SK-MEL-5 (cell line): ENCODE measurements at regions not wholly inside any gene's neighbourhood (a gene's known extent, or its start where the extent isn't known, plus 50 kb on each side); places are given as distances from the start of the nearest gene placed in this dataset.

Source experiments
- DNase-seq: peaks from one replicate; pipeline ENCODE4 v3.0.0-alpha.2; 2016; ENCODE audit warnings: low read depth, low spot score
- in situ Hi-C: cut with HindIII; loops from 2 replicates; pipeline ENCODE4 v1.10.0; 2016; ENCODE audit warnings: low sequenced_read_pairs, high pct_unique_total_duplicates, low pct_unique_long_range_greater_than_20kb

GRCh38 chr2:103324671-103325070 lies 562.8 kb downstream of the TMEM182 start:
- no peak for DNase-seq
- in situ Hi-C loops = no loop called here

- no peak for DNase-seq
- in situ Hi-C loops = no loop called here
Measured at GRCh38 chr2:103327386-103327785, 565.6 kb downstream of the TMEM182 start.

- no peak for DNase-seq
- in situ Hi-C loops = no loop called here
Measured at GRCh38 chr2:103327966-103328365, 566.1 kb downstream of the TMEM182 start.

GRCh38 chr2:103335403-103335802 lies 573.6 kb downstream of the TMEM182 start:
- in situ Hi-C loops = no loop called here
- no peak for DNase-seq

- in situ Hi-C loops = no loop called here
- no peak for DNase-seq
Measured at GRCh38 chr2:103338819-103339218, 577.0 kb downstream of the TMEM182 start.

- in situ Hi-C loops = no loop called here
- no peak for DNase-seq
Measured at GRCh38 chr2:103346780-103347179, 584.9 kb downstream of the TMEM182 start.

- in situ Hi-C loops = no loop called here
- DNase-seq = no peak
Measured at GRCh38 chr2:103353774-103354173, 591.9 kb downstream of the TMEM182 start.

- in situ Hi-C loops = no loop called here
Measured at GRCh38 chr2:103355287-103355686, 593.5 kb downstream of the TMEM182 start.

GRCh38 chr2:103361712-103362111 lies 599.9 kb downstream of the TMEM182 start:
- DNase-seq = peak; percentile 10
- in situ Hi-C loops = no loop called here

More at GRCh38 chr2:103355287-103355686, 593.5 kb downstream of the TMEM182 start:
- DNase-seq = no peak

- in situ Hi-C loops = no loop called here
- no peak for DNase-seq
Measured at GRCh38 chr2:103363639-103364038, 601.8 kb downstream of the TMEM182 start.

GRCh38 chr2:103364177-103364576 lies 602.3 kb downstream of the TMEM182 start:
- in situ Hi-C loops = no loop called here
- no peak for DNase-seq

GRCh38 chr2:103365071-103365470 lies 603.2 kb downstream of the TMEM182 start:
- in situ Hi-C loops = no loop called here
- DNase-seq = no peak

- DNase-seq = no peak
- in situ Hi-C loops = no loop called here
Measured at GRCh38 chr2:103367877-103368276, 606.0 kb downstream of the TMEM182 start.

- in situ Hi-C loops = no loop called here
- DNase-seq = no peak
Measured at GRCh38 chr2:103383541-103383940, 621.7 kb downstream of the TMEM182 start.

- in situ Hi-C loops = no loop called here
Measured at GRCh38 chr2:103386872-103387271, 625.0 kb downstream of the TMEM182 start.

GRCh38 chr2:103387888-103388287 lies 626.1 kb downstream of the TMEM182 start:
- no peak for DNase-seq
- in situ Hi-C loops = no loop called here

More at GRCh38 chr2:103386872-103387271, 625.0 kb downstream of the TMEM182 start:
- DNase-seq = no peak

- in situ Hi-C loops = no loop called here
- DNase-seq = no peak
Measured at GRCh38 chr2:103396152-103396551, 634.3 kb downstream of the TMEM182 start.

GRCh38 chr2:103401621-103402020 lies 639.8 kb downstream of the TMEM182 start:
- in situ Hi-C loops = no loop called here
- DNase-seq = no peak

- no peak for DNase-seq
- in situ Hi-C loops = no loop called here
Measured at GRCh38 chr2:103402336-103402735, 640.5 kb downstream of the TMEM182 start.

GRCh38 chr2:103402944-103403343 lies 641.1 kb downstream of the TMEM182 start:
- DNase-seq = no peak
- in situ Hi-C loops = no loop called here
